IgD-negative memory B cell (primary cell): ENCODE measurements at regions not wholly inside any gene's neighbourhood (a gene's known extent, or its start where the extent isn't known, plus 50 kb on each side); places are given as distances from the start of the nearest gene placed in this dataset.
A peak's percentile ranks its signal among the peaks of the same experiment; 100 is the strongest.
"Not testable (repeated sequence)": the region's sequence is repeated elsewhere in the genome, so short reads cannot be mapped to it uniquely, and the experiment has no call there.

Source experiments
- H3K27ac Mint-ChIP-seq, 3 donors: one replicate each; pipeline ENCODE4 v1.8.0; 2020 to 2022; ENCODE audit warnings: mild to moderate bottlenecking in 3 of 3, mixed read lengths in 3 of 3, moderate library complexity in 1 of 3
- H3K27me3 Mint-ChIP-seq: one replicate; pipeline ENCODE4 v1.8.0; 2021; ENCODE audit warnings: mixed read lengths
- H3K36me3 Mint-ChIP-seq: one replicate; pipeline ENCODE4 v1.8.0; 2020; ENCODE audit warnings: mild to moderate bottlenecking, mixed read lengths
- H3K4me1 Mint-ChIP-seq, 3 donors: one replicate each; pipeline ENCODE4 v1.8.0; 2020 to 2022; ENCODE audit warnings: mixed read lengths in 3 of 3, mild to moderate bottlenecking in 1 of 3
- H3K4me3 Mint-ChIP-seq, 4 donors: one replicate each; pipeline ENCODE4 v1.8.0; 2020 to 2022; ENCODE audit warnings: mild to moderate bottlenecking in 4 of 4, mixed read lengths in 4 of 4, moderate library complexity in 3 of 4
- H3K9me3 Mint-ChIP-seq, 3 donors: one replicate each; pipeline ENCODE4 v1.8.0; 2020 to 2021; ENCODE audit warnings: mixed read lengths in 3 of 3, mild to moderate bottlenecking in 1 of 3

GRCh38 chr16:65828296-65828695 lies 538.2 kb upstream of the CDH5 start:
- Mint-ChIP-seq H3K36me3 (no peaks in the 10 kb centered on the region), H3K4me3 (no peak overlapping the region), H3K27me3 (peaks cover 1% of the 10 kb centered on the region), H3K27ac (peak overlapping the region in 1 of 3 donors; percentile 20), H3K9me3 (peaks cover 2 to 8% (median 3%) of the 10 kb centered on the region in 3 donors), H3K4me1 (no peaks in the 10 kb centered on the region)

- Mint-ChIP-seq H3K27ac (no peak overlapping the region), H3K27me3 (peaks cover 1% of the 10 kb centered on the region), H3K4me3 (peak overlapping the region in 1 of 4 donors; percentile 51), H3K9me3 (peaks cover 2 to 8% (median 4%) of the 10 kb centered on the region in 3 donors), H3K4me1 (no peaks in the 10 kb centered on the region), H3K36me3 (no peaks in the 10 kb centered on the region)
Observed at GRCh38 chr16:65827231-65827630, 539.3 kb upstream of the CDH5 start.

- Mint-ChIP-seq H3K4me3 (no peak overlapping the region), H3K36me3 (no peaks in the 10 kb centered on the region), H3K9me3 (peaks cover 2 to 11% (median 6%) of the 10 kb centered on the region in 3 donors), H3K4me1 (no peaks in the 10 kb centered on the region), H3K27me3 (peaks cover 1% of the 10 kb centered on the region), H3K27ac (no peak overlapping the region)
Observed at GRCh38 chr16:65825191-65825856, 541.2 kb upstream of the CDH5 start.

GRCh38 chr16:65822148-65822547 lies 544.3 kb upstream of the CDH5 start:
- Mint-ChIP-seq H3K36me3 (no peaks in the 10 kb centered on the region), H3K27me3 (peaks cover 1% of the 10 kb centered on the region), H3K4me3 (no peak overlapping the region), H3K27ac (no peak overlapping the region), H3K4me1 (no peaks in the 10 kb centered on the region), H3K9me3 (peaks cover 2 to 7% (median 6%) of the 10 kb centered on the region in 3 donors)

- Mint-ChIP-seq H3K4me1 (no peaks in the 10 kb centered on the region), H3K36me3 (no peaks in the 10 kb centered on the region), H3K27me3 (no peaks in the 10 kb centered on the region), H3K9me3 (peaks cover 3 to 11% (median 3%) of the 10 kb centered on the region in 3 donors), H3K27ac (no peak overlapping the region), H3K4me3 (no peak overlapping the region)
Observed at GRCh38 chr16:65819136-65819898, 547.2 kb upstream of the CDH5 start.

- Mint-ChIP-seq H3K4me1 (no peaks in the 10 kb centered on the region), H3K36me3 (no peaks in the 10 kb centered on the region), H3K27ac (no peak overlapping the region), H3K4me3 (no peak overlapping the region), H3K27me3 (no peaks in the 10 kb centered on the region), H3K9me3 (peaks cover 2 to 8% (median 3%) of the 10 kb centered on the region in 3 donors)
Observed at GRCh38 chr16:65817799-65818198, 548.7 kb upstream of the CDH5 start.

- no peaks in the 10 kb centered on the region for H3K27me3 Mint-ChIP-seq
- no peaks in the 10 kb centered on the region for H3K4me1 Mint-ChIP-seq
- H3K9me3 Mint-ChIP-seq = peaks cover 2 to 8% (median 5%) of the 10 kb centered on the region in 3 donors
- no peak overlapping the region for H3K4me3 Mint-ChIP-seq
- H3K27ac Mint-ChIP-seq = no peak overlapping the region
- H3K36me3 Mint-ChIP-seq = no peaks in the 10 kb centered on the region
Observed at GRCh38 chr16:65817066-65817465, 549.4 kb upstream of the CDH5 start.

GRCh38 chr16:65816556-65816955 lies 549.9 kb upstream of the CDH5 start:
- H3K27ac Mint-ChIP-seq = no peak overlapping the region
- peaks cover 2 to 7% (median 5%) of the 10 kb centered on the region in 3 donors for H3K9me3 Mint-ChIP-seq
- H3K36me3 Mint-ChIP-seq = no peaks in the 10 kb centered on the region
- no peaks in the 10 kb centered on the region for H3K4me1 Mint-ChIP-seq
- H3K27me3 Mint-ChIP-seq = no peaks in the 10 kb centered on the region
- no peak overlapping the region for H3K4me3 Mint-ChIP-seq

GRCh38 chr16:65815707-65816106 lies 550.8 kb upstream of the CDH5 start:
- H3K4me1 Mint-ChIP-seq = no peaks in the 10 kb centered on the region
- H3K4me3 Mint-ChIP-seq = no peak overlapping the region
- H3K36me3 Mint-ChIP-seq = no peaks in the 10 kb centered on the region
- H3K27me3 Mint-ChIP-seq = no peaks in the 10 kb centered on the region
- H3K9me3 Mint-ChIP-seq = peaks cover 2 to 5% (median 5%) of the 10 kb centered on the region in 3 donors
- H3K27ac Mint-ChIP-seq = no peak overlapping the region

- H3K4me1 Mint-ChIP-seq, H3K9me3 Mint-ChIP-seq, H3K27ac Mint-ChIP-seq, H3K36me3 Mint-ChIP-seq, H3K27me3 Mint-ChIP-seq, H3K4me3 Mint-ChIP-seq: not testable (repeated sequence)
Observed at GRCh38 chr16:65813879-65814278, 552.6 kb upstream of the CDH5 start.

- no peak overlapping the region for H3K4me3 Mint-ChIP-seq
- H3K9me3 Mint-ChIP-seq = peaks cover 0 to 5% (median 4%) of the 10 kb centered on the region in 3 donors
- H3K27ac Mint-ChIP-seq = no peak overlapping the region
- H3K27me3 Mint-ChIP-seq = no peaks in the 10 kb centered on the region
- no peaks in the 10 kb centered on the region for H3K4me1 Mint-ChIP-seq
- no peaks in the 10 kb centered on the region for H3K36me3 Mint-ChIP-seq
Observed at GRCh38 chr16:65809627-65810026, 556.9 kb upstream of the CDH5 start.

GRCh38 chr16:65808790-65809189 lies 557.7 kb upstream of the CDH5 start:
- Mint-ChIP-seq H3K9me3 (peaks cover 0 to 5% (median 3%) of the 10 kb centered on the region in 3 donors), H3K4me3 (no peak overlapping the region), H3K4me1 (no peaks in the 10 kb centered on the region), H3K27ac (no peak overlapping the region), H3K27me3 (no peaks in the 10 kb centered on the region), H3K36me3 (no peaks in the 10 kb centered on the region)

- Mint-ChIP-seq H3K4me1 (no peaks in the 10 kb centered on the region), H3K27ac (no peak overlapping the region), H3K27me3 (no peaks in the 10 kb centered on the region), H3K4me3 (no peak overlapping the region), H3K9me3 (peaks cover 0 to 5% (median 3%) of the 10 kb centered on the region in 3 donors), H3K36me3 (no peaks in the 10 kb centered on the region)
Observed at GRCh38 chr16:65807858-65808257, 558.6 kb upstream of the CDH5 start.

GRCh38 chr16:65805704-65806103 lies 560.8 kb upstream of the CDH5 start:
- H3K27ac Mint-ChIP-seq, H3K4me1 Mint-ChIP-seq, H3K36me3 Mint-ChIP-seq, H3K27me3 Mint-ChIP-seq, H3K4me3 Mint-ChIP-seq, H3K9me3 Mint-ChIP-seq: not testable (repeated sequence)

- Mint-ChIP-seq H3K4me1 (no peaks in the 10 kb centered on the region), H3K27me3 (no peaks in the 10 kb centered on the region), H3K4me3 (no peak overlapping the region), H3K36me3 (no peaks in the 10 kb centered on the region), H3K27ac (no peak overlapping the region), H3K9me3 (peaks cover 0 to 10% (median 0%) of the 10 kb centered on the region in 3 donors)
Observed at GRCh38 chr16:65796481-65796880, 570.0 kb upstream of the CDH5 start.

- Mint-ChIP-seq H3K4me3 (no peak overlapping the region), H3K36me3 (no peaks in the 10 kb centered on the region), H3K9me3 (peaks cover 0 to 10% (median 0%) of the 10 kb centered on the region in 3 donors), H3K27me3 (no peaks in the 10 kb centered on the region), H3K4me1 (no peaks in the 10 kb centered on the region), H3K27ac (no peak overlapping the region)
Observed at GRCh38 chr16:65794973-65795372, 571.5 kb upstream of the CDH5 start.
